CD4-positive, alpha-beta T cell (primary cell): ENCODE measurements at regions not wholly inside any gene's neighbourhood (a gene's known extent, or its start where the extent isn't known, plus 50 kb on each side); places are given as distances from the start of the nearest gene placed in this dataset.

Experiments used
- ATAC-seq: fragments of 200-7000 bp; cut with Tn5 transposase; one replicate; pipeline ENCODE4 v1.10.0; 2022; ENCODE audit warnings: mild to moderate bottlenecking; ENCODE audit not compliant: poor library complexity
- CTCF ChIA-PET: fragments of 350-600 bp; sonication (Branson Sonifier 250); formaldehyde crosslinking; loops from one replicate; lab custom pipeline; 2021; ENCODE audit warnings: antibody characterized with exemption, inconsistent platforms; lab: Charles Lee
- POLR2A ChIA-PET: fragments of 350-600 bp; sonication (Branson Sonifier 250); formaldehyde crosslinking; loops from one replicate; lab custom pipeline; 2021; ENCODE audit warnings: antibody characterized with exemption, inconsistent platforms; lab: Charles Lee
- DNase-seq, 14 experiments: peaks; one replicate each; pipeline ENCODE4 v3.0.0-alpha.2; 2013 to 2020; ENCODE audit warnings: mixed read lengths in 2 of 14
- H3K27ac ChIP-seq, 2 donors: one replicate each; pipeline versions ENCODE4 v1.5.1 to v1.7.0; 2013; ENCODE audit warnings: low read length in 2 of 2, low read depth in 1 of 2, mild to moderate bottlenecking in 1 of 2
- H3K27me3 ChIP-seq, 2 experiments: 1 replicate in 1 of 2; 2 replicates in 1 of 2; pipeline versions ENCODE4 v1.6.1 to v1.7.0; 2013; ENCODE audit warnings: low read length in 2 of 2, control low read depth in 1 of 2, mild to moderate bottlenecking in 1 of 2, moderate library complexity in 1 of 2; ENCODE audit not compliant: insufficient read depth in 2 of 2, control insufficient read depth in 1 of 2
- H3K36me3 ChIP-seq: one replicate; pipeline ENCODE4 v1.6.1; 2013; ENCODE audit warnings: low read length, control low read depth; ENCODE audit not compliant: insufficient read depth
- H3K4me1 ChIP-seq: one replicate; pipeline ENCODE4 v1.6.1; 2013; ENCODE audit warnings: low read length, control low read depth; ENCODE audit not compliant: insufficient read depth
- H3K4me3 ChIP-seq: one replicate; pipeline ENCODE4 v1.5.1; 2013; ENCODE audit warnings: mild to moderate bottlenecking, low read length, moderate library complexity
- H3K9me3 ChIP-seq, 2 experiments: 1 replicate in 1 of 2; 2 replicates in 1 of 2; pipeline versions ENCODE4 v1.6.1 to v1.7.0; 2013; ENCODE audit warnings: low read length in 2 of 2, mild to moderate bottlenecking in 2 of 2, control low read depth in 1 of 2, moderate library complexity in 1 of 2; ENCODE audit not compliant: control insufficient read depth in 1 of 2, insufficient read depth in 1 of 2
- H3K27ac Mint-ChIP-seq: one replicate; pipeline ENCODE4 v1.8.0; 2020; ENCODE audit warnings: mixed read lengths
- H3K27me3 Mint-ChIP-seq: one replicate; pipeline ENCODE4 v1.8.0; 2021; ENCODE audit warnings: mixed read lengths
- H3K36me3 Mint-ChIP-seq: one replicate; pipeline ENCODE4 v1.8.0; 2021; ENCODE audit warnings: low read depth, mixed read lengths
- H3K4me1 Mint-ChIP-seq: one replicate; pipeline ENCODE4 v1.8.0; 2021; ENCODE audit warnings: low read depth, mixed read lengths
- H3K4me3 Mint-ChIP-seq: one replicate; pipeline ENCODE4 v1.8.0; 2020; ENCODE audit warnings: mild to moderate bottlenecking, mixed read lengths
- H3K9me3 Mint-ChIP-seq: one replicate; pipeline ENCODE4 v1.8.0; 2020; ENCODE audit warnings: mixed read lengths
- CTCF ChIP-seq: fragments of 200-600 bp; IDR thresholded peaks from one replicate; pipeline ENCODE4 v1.8.0; 2022; ENCODE audit warnings: antibody characterized with exemption, mild to moderate bottlenecking
- intact Hi-C, 2 experiments: fragments of 100-400 bp; cut with DNase I in 1 of 2; cut with micrococcal nuclease in 1 of 2; formaldehyde crosslinking; loops; one replicate each; pipeline versions ENCODE4 v1.15.1 to v1.9.0; 2023 to 2025; cut with DNase I, micrococcal nuclease

DNA sequence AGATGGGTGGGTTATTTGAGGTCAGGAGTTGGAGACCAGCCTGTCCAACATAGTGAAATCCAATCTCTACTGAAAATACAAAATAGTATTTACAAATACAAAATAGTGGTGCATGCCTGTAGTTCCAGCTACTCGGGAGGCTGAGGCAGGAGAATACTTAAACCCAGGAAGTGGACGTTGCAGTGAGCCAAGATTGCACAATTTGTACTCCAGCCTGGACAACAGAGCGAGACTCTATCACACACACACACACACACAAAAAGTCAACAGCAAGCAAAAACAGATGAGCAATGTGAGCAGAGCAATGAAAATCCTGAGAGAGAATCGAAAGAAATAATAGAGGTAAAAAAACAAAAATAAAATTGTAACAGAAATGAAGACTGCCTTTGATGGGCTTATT lies 168.8 kb downstream of the PCDH18 start:
- Mint-ChIP-seq H3K36me3 (no peaks in the 10 kb centered on the region), H3K9me3 (no peaks in the 10 kb centered on the region), H3K27ac (no peak overlapping the region), H3K27me3 (no peaks in the 10 kb centered on the region), H3K4me1 (no peaks in the 10 kb centered on the region), H3K4me3 (no peak overlapping the region)
- ChIA-PET POLR2A (no interaction called here), CTCF (no interaction called here)
- no peak for TF ChIP-seq CTCF
- ATAC-seq (no peak), DNase-seq (no peak)
- Histone ChIP-seq H3K27me3 (no peaks in the 10 kb centered on the region), H3K36me3 (no peaks in the 10 kb centered on the region), H3K9me3 (peaks cover 0 to 3% of the 10 kb centered on the region in 2 experiments), H3K27ac (no peak overlapping the region), H3K4me1 (no peaks in the 10 kb centered on the region), H3K4me3 (no peak overlapping the region)
- intact Hi-C loops: no loop called here

DNA sequence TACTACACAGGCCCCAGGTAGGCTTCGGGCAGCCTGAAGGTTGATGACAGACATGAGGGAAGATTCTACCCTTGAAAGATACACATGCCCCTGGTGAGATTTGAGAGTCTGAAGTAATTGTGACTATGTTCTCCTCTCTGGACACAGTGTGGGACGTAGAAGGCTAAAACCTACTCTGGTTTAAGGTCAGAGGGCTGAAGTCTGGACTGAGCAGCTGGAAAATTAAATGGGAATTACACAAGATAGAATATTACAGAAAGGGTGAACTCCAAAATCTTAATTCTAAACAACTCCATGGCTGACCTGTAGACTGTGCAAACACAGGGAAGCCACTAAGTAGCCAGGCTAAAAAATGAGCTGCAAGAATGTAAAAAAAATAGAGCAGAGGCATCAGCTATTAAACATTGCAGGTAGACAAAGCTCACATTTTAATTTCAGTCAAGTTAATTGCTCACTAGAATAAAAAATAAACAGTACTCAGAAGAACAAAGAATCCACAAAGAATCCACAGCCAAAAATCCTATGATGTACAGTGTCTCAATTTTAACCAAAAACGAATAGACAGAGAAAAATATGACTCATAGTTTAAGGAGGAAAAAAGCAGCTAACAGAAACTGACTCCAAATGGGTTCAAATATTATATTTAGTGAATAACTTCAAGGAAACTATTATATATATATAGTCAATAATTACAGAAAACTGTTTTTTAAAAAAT lies 170.4 kb downstream of the PCDH18 start:
- H3K9me3 Mint-ChIP-seq: no peaks in the 10 kb centered on the region
- TF ChIP-seq CTCF: no peak
- no peaks in the 10 kb centered on the region for H3K4me1 Mint-ChIP-seq
- H3K9me3 ChIP-seq: peaks cover 0 to 3% of the 10 kb centered on the region in 2 experiments
- H3K4me3 ChIP-seq: no peak overlapping the region
- no peaks in the 10 kb centered on the region for H3K4me1 ChIP-seq
- DNase-seq: no peak
- H3K27ac ChIP-seq: no peak overlapping the region
- intact Hi-C loops: no loop called here
- H3K27me3 Mint-ChIP-seq: no peaks in the 10 kb centered on the region
- ATAC-seq: no peak
- no peak overlapping the region for H3K27ac Mint-ChIP-seq
- ChIA-PET CTCF (no interaction called here), POLR2A (no interaction called here)
- H3K36me3 ChIP-seq: no peaks in the 10 kb centered on the region
- no peaks in the 10 kb centered on the region for H3K36me3 Mint-ChIP-seq
- no peaks in the 10 kb centered on the region for H3K27me3 ChIP-seq
- H3K4me3 Mint-ChIP-seq: no peak overlapping the region

DNA sequence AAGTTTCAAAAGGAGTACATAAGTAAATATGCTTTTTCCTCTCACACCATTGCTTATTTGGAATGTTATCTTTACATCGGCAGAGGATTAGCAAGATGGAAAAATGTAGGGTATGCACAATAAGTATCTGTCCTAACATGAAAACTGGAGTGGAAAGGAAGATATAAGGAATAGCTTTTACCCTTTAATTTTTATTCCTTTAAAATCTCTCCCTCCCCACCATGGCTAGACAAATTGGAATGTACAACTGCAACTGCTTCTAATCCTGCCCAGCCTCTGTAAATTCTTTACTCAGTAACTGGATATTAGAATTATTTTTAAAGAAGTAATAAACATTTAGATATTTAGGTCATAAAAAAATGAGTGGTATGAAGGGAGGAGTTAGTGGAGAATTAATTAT lies 171.5 kb downstream of the PCDH18 start:
- Mint-ChIP-seq H3K36me3 (no peaks in the 10 kb centered on the region), H3K9me3 (no peaks in the 10 kb centered on the region), H3K4me3 (no peak overlapping the region), H3K27me3 (no peaks in the 10 kb centered on the region), H3K27ac (no peak overlapping the region), H3K4me1 (no peaks in the 10 kb centered on the region)
- no peak for ATAC-seq
- H3K36me3 ChIP-seq: no peaks in the 10 kb centered on the region
- ChIA-PET POLR2A (no interaction called here), CTCF (no interaction called here)
- H3K9me3 ChIP-seq: peaks cover 0 to 3% of the 10 kb centered on the region in 2 experiments
- H3K4me1 ChIP-seq: no peaks in the 10 kb centered on the region
- no peaks in the 10 kb centered on the region for H3K27me3 ChIP-seq
- no peak for TF ChIP-seq CTCF
- no peak overlapping the region for H3K4me3 ChIP-seq
- intact Hi-C loops: no loop called here
- no peak overlapping the region for H3K27ac ChIP-seq
- no peak for DNase-seq
